ENCODE measurements at regions not wholly inside any gene's neighbourhood (a gene's known extent, or its start where the extent isn't known, plus 50 kb on each side); places are given as distances from the start of the nearest gene placed in this dataset.

- intact Hi-C loops (cut with micrococcal nuclease) = no loop called here
- no peaks in the 10 kb centered on the region for H3K4me1 Mint-ChIP-seq
- ChIA-PET CTCF (interaction anchor here (0.6 kb wide), 1 partner anchor 147 kb away, joined by 3 read pairs; the partner anchor contains the start of gene SNX18), POLR2A (no interaction called here)
- H3K27me3 Mint-ChIP-seq = peaks cover 9% of the 10 kb centered on the region
- H3K36me3 Mint-ChIP-seq (ENCODE audit: low read depth) = no peaks in the 10 kb centered on the region
- no peak for TF ChIP-seq CTCF (IDR thresholded peaks at IDR 0.05)
- H3K4me3 Mint-ChIP-seq = no peak overlapping the region
- H3K27ac Mint-ChIP-seq = no peak overlapping the region
- ATAC-seq (ENCODE audit: low read depth) = no peak
- peaks cover 9% of the 10 kb centered on the region for H3K9me3 Mint-ChIP-seq
- DNase-seq = no peak
Observed at GRCh38 chr5:54370982-54371381, 60.6 kb upstream of the ARL15 start.

- Mint-ChIP-seq H3K9me3 (peaks cover 4% of the 10 kb centered on the region), H3K27me3 (peaks cover 4% of the 10 kb centered on the region), H3K27ac (no peak overlapping the region), H3K4me3 (no peak overlapping the region), H3K4me1 (peaks cover 4% of the 10 kb centered on the region), H3K36me3 (ENCODE audit: low read depth) (no peaks in the 10 kb centered on the region)
- DNase-seq (no peak), ATAC-seq (ENCODE audit: low read depth) (no peak)
- TF ChIP-seq CTCF (IDR thresholded peaks at IDR 0.05) = no peak
- ChIA-PET CTCF (no interaction called here), POLR2A (no interaction called here)
- intact Hi-C loops (cut with micrococcal nuclease) = no loop called here
Observed at GRCh38 chr5:54367844-54368243, 57.5 kb upstream of the ARL15 start.

- TF ChIP-seq CTCF (IDR thresholded peaks at IDR 0.05) = no peak
- Mint-ChIP-seq H3K9me3 (no peaks in the 10 kb centered on the region), H3K27me3 (peaks cover 2% of the 10 kb centered on the region), H3K4me1 (peaks cover 5% of the 10 kb centered on the region), H3K27ac (no peak overlapping the region), H3K4me3 (no peak overlapping the region), H3K36me3 (ENCODE audit: low read depth) (no peaks in the 10 kb centered on the region)
- CTCF ChIA-PET = no interaction called here
- intact Hi-C loops (cut with micrococcal nuclease) = no loop called here
- DNase-seq = no peak
- POLR2A ChIA-PET = no interaction called here
- ATAC-seq (ENCODE audit: low read depth) = no peak
Observed at GRCh38 chr5:54366707-54367106, 56.3 kb upstream of the ARL15 start.

GRCh38 chr5:54363669-54364068, 53.3 kb upstream of the ARL15 start:
- intact Hi-C loops (cut with micrococcal nuclease) = no loop called here
- ChIA-PET POLR2A (no interaction called here), CTCF (no interaction called here)
- DNase-seq = no peak
- H3K4me3 Mint-ChIP-seq = no peak overlapping the region
- peaks cover 5% of the 10 kb centered on the region for H3K4me1 Mint-ChIP-seq
- no peaks in the 10 kb centered on the region for H3K36me3 Mint-ChIP-seq (ENCODE audit: low read depth)
- peaks cover 2% of the 10 kb centered on the region for H3K27me3 Mint-ChIP-seq
- no peak for ATAC-seq (ENCODE audit: low read depth)
- TF ChIP-seq CTCF (IDR thresholded peaks at IDR 0.05) = no peak
- H3K9me3 Mint-ChIP-seq = no peaks in the 10 kb centered on the region
- H3K27ac Mint-ChIP-seq = no peak overlapping the region

GRCh38 chr5:54362992-54363625, 52.7 kb upstream of the ARL15 start:
- Mint-ChIP-seq H3K9me3 (no peaks in the 10 kb centered on the region), H3K36me3 (ENCODE audit: low read depth) (no peaks in the 10 kb centered on the region), H3K27me3 (peaks cover 2% of the 10 kb centered on the region), H3K4me1 (peaks cover 5% of the 10 kb centered on the region), H3K4me3 (no peak overlapping the region), H3K27ac (no peak overlapping the region)
- no peak for ATAC-seq (ENCODE audit: low read depth)
- ChIA-PET POLR2A (no interaction called here), CTCF (no interaction called here)
- DNase-seq = no peak
- intact Hi-C loops (cut with micrococcal nuclease) = no loop called here
- no peak for TF ChIP-seq CTCF (IDR thresholded peaks at IDR 0.05)
